ENCODE measurements at regions not wholly inside any gene's neighbourhood (a gene's known extent, or its start where the extent isn't known, plus 50 kb on each side); places are given as distances from the start of the nearest gene placed in this dataset.
"Not testable (repeated sequence)": the region's sequence is repeated elsewhere in the genome, so short reads cannot be mapped to it uniquely, and the experiment has no call there.

DNA sequence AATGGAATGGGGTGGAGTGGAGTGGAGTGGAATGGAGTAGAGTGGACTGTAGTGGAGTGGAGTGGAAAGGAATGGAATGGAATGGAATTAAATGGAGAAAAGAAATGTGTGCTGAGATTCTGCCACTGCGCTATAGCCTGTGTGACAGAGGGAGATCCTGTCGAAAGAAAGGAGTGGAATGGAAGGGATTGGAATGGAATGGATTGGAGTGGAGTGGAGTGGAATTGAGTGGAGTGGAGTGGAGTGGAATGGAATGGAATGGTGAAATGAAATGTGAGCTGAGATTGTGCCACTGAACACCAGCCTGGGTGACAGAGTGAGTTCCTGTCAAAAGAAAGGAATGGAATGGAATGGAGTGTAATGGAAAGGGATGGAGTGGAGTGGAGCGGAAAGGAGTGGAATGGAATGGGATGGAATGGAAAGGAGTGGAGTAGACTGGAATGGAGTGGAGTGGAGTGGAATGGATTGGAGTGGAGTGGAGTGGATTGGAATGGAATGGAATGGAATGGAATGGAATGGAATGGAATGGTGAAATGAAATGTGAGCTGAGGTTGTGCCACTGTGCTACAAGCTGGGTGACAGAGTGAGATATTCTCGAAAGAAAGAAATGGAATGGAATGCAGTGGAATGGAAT lies 603.3 kb downstream of the TP53TG3F start:
- H3K4me1 ChIP-seq (ENCODE audit: insufficient read depth, low read length); H3K27me3 ChIP-seq (ENCODE audit: insufficient read depth, low read length); H3K4me3 ChIP-seq (ENCODE audit: low read length): not testable (repeated sequence)
- peaks cover 36% of the 10 kb centered on the region for H3K9me3 ChIP-seq (ENCODE audit: low read depth, low read length)

DNA sequence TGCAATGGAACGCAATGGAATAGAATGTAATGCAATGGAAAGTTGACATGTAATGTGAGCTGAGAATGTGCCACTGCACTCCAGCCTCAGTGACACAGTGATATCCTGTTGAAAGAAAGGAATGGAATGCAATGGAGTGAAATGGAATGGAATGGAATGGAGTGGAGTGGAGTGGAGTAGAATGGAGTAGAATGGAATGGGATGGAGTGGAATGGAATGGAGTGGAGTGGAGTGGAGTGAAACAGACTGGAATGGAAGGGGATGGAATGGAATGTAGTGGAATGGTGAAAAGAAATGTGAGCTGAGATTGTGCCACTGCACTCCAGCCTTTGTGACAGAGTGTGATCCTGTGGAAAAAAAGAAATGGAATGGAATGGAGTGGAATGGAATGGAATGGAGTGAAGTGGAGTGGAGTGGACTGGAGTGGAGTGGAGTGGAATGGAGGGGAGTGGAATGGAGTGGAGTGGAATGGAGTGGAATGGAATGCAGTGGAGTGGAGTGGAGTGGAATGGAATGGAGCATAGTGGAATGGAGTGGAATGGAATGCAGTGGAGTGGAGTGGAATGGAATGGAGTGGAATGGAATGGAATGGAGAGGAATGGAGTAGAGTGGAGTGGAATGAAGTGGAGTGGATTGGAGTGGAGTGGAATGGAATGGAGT lies 604.2 kb downstream of the TP53TG3F start:
- peaks cover 40% of the 10 kb centered on the region for H3K9me3 ChIP-seq (ENCODE audit: low read depth, low read length)

DNA sequence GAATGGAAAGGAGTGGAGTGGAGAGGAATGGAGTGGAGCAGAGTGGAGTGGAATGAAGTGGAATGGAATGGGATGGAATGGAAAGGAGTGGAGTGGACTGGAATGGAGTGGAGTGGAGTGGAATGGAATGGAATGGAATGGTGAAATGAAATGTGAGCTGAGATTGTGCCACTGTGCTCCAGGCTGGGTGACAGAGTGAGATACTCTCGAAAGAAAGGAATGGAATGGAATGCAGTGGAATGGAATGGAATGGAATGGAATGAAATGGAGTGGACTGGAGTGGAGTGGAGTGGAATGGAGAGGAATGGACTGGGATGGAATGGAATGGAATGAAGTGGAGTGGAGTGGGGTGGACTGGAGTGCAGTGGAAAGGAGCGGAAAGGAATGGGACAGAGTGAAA lies 605.2 kb downstream of the TP53TG3F start:
- peaks cover 50% of the 10 kb centered on the region for H3K9me3 ChIP-seq (ENCODE audit: low read depth, low read length)
- not testable (repeated sequence) for H3K4me3 ChIP-seq (ENCODE audit: low read length)

More for the DNA sequence above, 604.2 kb downstream of the TP53TG3F start:
- not testable (repeated sequence) for H3K27me3 ChIP-seq (ENCODE audit: insufficient read depth, low read length); H3K4me1 ChIP-seq (ENCODE audit: insufficient read depth, low read length); H3K4me3 ChIP-seq (ENCODE audit: low read length)

DNA sequence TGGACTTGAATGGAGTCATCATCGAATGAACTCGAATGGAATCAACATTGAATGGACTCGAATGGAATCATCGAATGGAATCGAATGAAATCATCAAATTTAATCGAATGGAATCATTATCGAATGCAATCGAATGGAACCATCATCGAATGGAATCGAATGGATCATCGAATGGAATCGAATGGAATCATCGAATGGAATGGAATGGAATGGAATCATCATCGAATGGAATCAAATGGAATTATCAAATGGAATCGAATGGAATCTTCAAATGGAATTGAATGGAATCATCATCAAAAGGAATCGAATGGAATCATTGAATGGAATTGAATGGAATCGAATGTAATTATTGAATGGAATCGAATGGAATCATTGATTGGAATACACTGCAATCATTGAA lies 610.3 kb downstream of the TP53TG3F start:
- H3K4me1 ChIP-seq (ENCODE audit: insufficient read depth, low read length); H3K4me3 ChIP-seq (ENCODE audit: low read length); H3K27me3 ChIP-seq (ENCODE audit: insufficient read depth, low read length): not testable (repeated sequence)
- peaks cover 45% of the 10 kb centered on the region for H3K9me3 ChIP-seq (ENCODE audit: low read depth, low read length)

More for the DNA sequence above, 605.2 kb downstream of the TP53TG3F start:
- not testable (repeated sequence) for H3K27me3 ChIP-seq (ENCODE audit: insufficient read depth, low read length); H3K4me1 ChIP-seq (ENCODE audit: insufficient read depth, low read length)

DNA sequence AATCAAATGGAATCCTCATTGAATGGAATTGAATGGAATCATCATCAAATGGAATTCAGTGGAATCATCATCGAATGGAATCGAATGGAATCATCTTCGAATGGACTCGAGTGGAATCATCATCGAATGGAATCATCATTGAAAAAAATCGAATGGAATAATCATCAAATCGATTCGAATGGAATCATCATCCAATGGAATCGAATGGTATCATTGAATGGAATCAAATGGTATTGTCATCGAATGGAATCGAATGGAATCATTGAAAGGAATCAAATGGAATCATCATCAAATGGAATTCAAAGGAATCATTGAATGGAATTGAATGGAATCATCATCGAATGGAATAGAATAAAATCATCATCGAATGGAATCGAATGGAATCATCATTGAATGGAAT lies 619.3 kb downstream of the TP53TG3F start:
- Histone ChIP-seq H3K4me1 (ENCODE audit: insufficient read depth, low read length) (no peaks in the 10 kb centered on the region), H3K27me3 (ENCODE audit: insufficient read depth, low read length) (no peaks in the 10 kb centered on the region), H3K9me3 (ENCODE audit: low read depth, low read length) (peaks cover 100% of the 10 kb centered on the region), H3K4me3 (ENCODE audit: low read length) (no peak overlapping the region)

DNA sequence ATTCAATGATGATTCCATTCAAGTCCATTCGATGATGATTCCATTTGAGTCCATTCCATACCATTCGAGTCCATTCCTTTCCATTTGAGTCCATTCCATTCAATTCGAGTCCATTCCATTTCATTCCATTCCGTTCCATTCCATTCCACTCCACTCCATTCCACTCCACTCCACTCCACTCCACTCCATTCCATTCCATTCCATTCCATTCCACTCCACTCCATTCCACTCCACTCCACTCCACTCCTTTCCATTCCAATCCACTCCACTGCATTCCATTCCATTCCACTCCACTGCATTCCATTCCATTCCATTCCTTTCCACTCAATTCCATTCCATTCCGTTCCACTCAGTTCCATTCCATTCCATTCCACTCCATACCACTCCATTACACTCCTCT lies 625.6 kb downstream of the TP53TG3F start:
- H3K9me3 ChIP-seq (ENCODE audit: low read depth, low read length), result peaks cover 100% of the 10 kb centered on the region
- not testable (repeated sequence) for H3K27me3 ChIP-seq (ENCODE audit: insufficient read depth, low read length); H3K4me1 ChIP-seq (ENCODE audit: insufficient read depth, low read length); H3K4me3 ChIP-seq (ENCODE audit: low read length)

DNA sequence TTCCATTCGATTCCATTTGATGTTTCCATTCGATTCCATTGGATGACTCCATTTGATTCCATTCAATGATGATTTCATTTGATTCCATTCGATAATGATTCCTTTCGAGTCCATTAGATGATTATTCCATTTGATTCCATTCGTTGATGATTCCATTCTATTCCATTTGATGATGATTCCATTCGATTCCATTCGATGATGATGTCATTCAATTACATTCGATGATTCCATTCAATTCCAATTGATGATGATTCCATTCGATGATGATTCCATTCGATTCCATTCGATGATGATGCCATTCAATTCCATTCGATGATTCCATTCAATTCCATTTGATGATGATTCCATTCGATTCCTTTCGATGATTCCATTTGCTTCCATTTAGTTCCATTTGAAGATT lies 635.6 kb downstream of the TP53TG3F start:
- H3K9me3 ChIP-seq (ENCODE audit: low read depth, low read length), result peaks cover 95% of the 10 kb centered on the region
- H3K27me3 ChIP-seq (ENCODE audit: insufficient read depth, low read length); H3K4me1 ChIP-seq (ENCODE audit: insufficient read depth, low read length); H3K4me3 ChIP-seq (ENCODE audit: low read length): not testable (repeated sequence)

DNA sequence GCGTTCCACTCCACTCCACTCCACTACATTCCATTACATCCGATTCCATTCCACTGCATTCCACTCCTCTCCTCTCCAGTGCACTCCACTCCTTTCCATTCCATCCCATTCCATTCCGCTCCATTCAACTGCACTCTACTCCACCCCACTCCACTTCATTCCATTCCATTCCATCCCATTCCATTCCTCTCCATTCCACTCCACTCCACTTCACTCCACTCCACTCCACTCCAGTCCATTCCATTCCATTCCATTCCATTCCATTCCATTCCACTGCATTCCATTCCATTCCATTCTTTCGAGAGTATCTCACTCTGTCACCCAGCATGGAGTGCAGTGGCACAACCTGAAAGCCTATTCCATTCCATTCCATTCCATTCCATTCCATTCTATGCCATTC lies 637.5 kb downstream of the TP53TG3F start:
- H3K27me3 ChIP-seq (ENCODE audit: insufficient read depth, low read length); H3K4me1 ChIP-seq (ENCODE audit: insufficient read depth, low read length); H3K4me3 ChIP-seq (ENCODE audit: low read length): not testable (repeated sequence)
- peaks cover 81% of the 10 kb centered on the region for H3K9me3 ChIP-seq (ENCODE audit: low read depth, low read length)

DNA sequence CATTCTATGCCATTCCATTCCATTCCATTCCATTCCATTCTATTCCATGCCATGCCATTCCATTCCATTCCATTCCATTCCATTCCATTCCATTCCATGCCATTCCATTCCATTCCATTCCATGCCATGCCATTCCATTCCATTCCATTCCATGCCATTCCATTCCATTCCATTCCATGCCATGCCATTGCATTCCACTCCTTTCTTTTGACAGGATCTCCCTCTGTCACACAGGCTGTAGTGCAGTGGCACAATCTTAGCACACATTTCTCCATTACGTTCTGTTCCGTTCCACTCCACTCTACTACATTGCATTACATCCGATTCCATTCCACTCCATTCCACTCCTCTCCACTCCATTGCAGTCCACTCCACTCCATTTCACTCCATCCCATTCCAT lies 637.9 kb downstream of the TP53TG3F start:
- H3K27me3 ChIP-seq (ENCODE audit: insufficient read depth, low read length); H3K4me1 ChIP-seq (ENCODE audit: insufficient read depth, low read length); H3K4me3 ChIP-seq (ENCODE audit: low read length): not testable (repeated sequence)
- H3K9me3 ChIP-seq (ENCODE audit: low read depth, low read length), result peaks cover 77% of the 10 kb centered on the region

DNA sequence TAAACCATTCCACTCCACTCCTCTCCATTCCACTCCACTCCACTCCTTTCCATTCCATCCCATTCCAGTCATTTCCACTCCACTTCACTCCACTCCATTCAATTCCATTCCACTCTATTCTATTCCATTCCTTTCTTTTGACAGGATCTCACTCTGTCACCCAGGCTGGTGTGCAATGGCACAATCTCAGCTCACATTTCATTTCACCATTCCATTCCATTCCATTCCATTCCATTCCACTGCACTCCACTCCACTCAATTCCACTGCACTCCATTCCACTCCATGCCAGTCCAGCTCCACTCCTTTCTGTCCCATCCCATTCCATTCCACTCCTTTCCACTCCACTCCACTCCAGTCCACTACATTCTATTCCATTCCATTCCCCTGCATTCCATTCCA lies 638.6 kb downstream of the TP53TG3F start:
- not testable (repeated sequence) for H3K27me3 ChIP-seq (ENCODE audit: insufficient read depth, low read length); H3K4me1 ChIP-seq (ENCODE audit: insufficient read depth, low read length); H3K4me3 ChIP-seq (ENCODE audit: low read length)
- H3K9me3 ChIP-seq (ENCODE audit: low read depth, low read length), result peaks cover 70% of the 10 kb centered on the region

DNA sequence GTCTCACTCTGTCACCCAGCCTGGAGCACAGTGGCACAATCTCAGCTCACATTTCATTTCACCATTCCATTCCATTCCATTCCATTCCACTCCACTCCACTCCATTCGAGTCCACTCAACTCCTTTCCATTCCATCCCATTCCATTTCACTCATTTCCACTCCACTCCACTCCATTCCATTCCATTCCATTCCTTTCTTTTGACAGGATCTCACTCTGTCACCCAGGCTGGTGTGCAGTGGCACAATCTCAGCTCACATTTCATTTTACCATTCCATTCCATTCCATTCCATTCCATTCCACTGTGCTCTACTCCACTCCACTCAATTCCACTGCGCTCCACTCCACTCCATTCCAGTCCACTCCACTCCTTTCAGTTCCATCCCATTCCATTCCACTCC lies 639.6 kb downstream of the TP53TG3F start:
- peaks cover 61% of the 10 kb centered on the region for H3K9me3 ChIP-seq (ENCODE audit: low read depth, low read length)
- not testable (repeated sequence) for H3K27me3 ChIP-seq (ENCODE audit: insufficient read depth, low read length); H3K4me1 ChIP-seq (ENCODE audit: insufficient read depth, low read length); H3K4me3 ChIP-seq (ENCODE audit: low read length)
